Hepatocyte (in vitro differentiated cells): ENCODE measurements at regions not wholly inside any gene's neighbourhood (a gene's known extent, or its start where the extent isn't known, plus 50 kb on each side); places are given as distances from the start of the nearest gene placed in this dataset.

ENCODE experiments used
- CTCF ChIP-seq: fragments of 200-600 bp; sonication (generic); IDR thresholded peaks from 2 replicates; pipeline ENCODE4 v1.5.1; 2016; ENCODE audit warnings: antibody characterized with exemption, mild to moderate bottlenecking; ENCODE audit not compliant: poor library complexity
- EZH2 ChIP-seq: fragments of 200-600 bp; sonication (generic); IDR thresholded peaks from 2 replicates; pipeline ENCODE4 v1.6.1; 2016; ENCODE audit warnings: antibody characterized with exemption, mild to moderate bottlenecking, borderline replicate concordance

- TF ChIP-seq EZH2 (no peak), CTCF (no peak)
These were observed 145.7 kb upstream of the ARRDC3 start for GRCh38 chr5:91528831-91529230.
